Kidney tubule cell (primary cell): ENCODE measurements at regions not wholly inside any gene's neighbourhood (a gene's known extent, or its start where the extent isn't known, plus 50 kb on each side); places are given as distances from the start of the nearest gene placed in this dataset.
"Not testable (repeated sequence)": the region's sequence is repeated elsewhere in the genome, so short reads cannot be mapped to it uniquely, and the experiment has no call there.

Experiments used
- DNase-seq: peaks from one replicate; pipeline ENCODE4 v3.0.0-alpha.2; 2018; ENCODE audit warnings: low spot score

DNA sequence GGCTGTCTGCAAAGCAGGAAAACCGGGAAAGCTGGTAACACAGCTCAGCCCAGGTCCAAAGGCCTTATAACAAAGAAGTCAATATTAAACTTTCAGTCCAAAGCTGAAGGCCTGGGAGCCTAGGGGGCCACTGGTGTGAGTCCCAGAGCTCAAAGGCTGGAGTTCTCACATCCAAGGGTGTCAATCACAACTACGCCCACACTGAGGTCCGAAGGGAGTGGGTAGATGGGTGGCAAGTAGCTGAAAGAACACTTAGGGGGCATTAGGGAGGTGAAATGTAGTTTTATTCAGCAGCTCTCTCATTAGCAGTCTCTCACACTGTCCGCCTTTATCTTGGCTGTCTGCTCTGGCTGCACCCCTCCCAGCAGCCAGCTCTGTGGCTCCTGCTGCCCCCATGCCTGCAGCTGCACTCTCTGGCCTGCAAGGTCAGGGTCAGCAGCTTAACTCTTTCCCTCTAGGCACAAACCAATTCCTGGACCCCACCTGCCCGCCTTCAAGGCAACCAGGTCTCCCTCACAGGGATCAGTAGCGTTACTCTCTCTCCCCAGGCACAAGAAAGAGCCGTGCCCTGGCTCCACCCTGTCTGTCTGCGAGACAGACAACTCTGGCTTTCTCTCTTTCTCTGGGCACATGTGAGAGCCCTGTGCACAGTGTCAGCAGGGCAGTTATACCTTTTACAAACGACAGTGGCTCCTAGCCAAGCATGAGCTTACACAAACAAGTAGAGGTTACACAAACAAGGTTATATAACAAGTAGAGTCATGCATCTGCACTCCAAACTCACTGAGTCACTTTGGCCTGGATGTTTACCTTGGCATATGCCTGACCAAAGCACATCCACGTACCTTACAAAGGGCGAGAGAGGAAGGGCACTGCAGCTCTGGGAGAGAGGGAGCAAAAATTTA is 249.4 kb upstream of the PCDH20 start:
- peak; percentile 74 for DNase-seq

DNA sequence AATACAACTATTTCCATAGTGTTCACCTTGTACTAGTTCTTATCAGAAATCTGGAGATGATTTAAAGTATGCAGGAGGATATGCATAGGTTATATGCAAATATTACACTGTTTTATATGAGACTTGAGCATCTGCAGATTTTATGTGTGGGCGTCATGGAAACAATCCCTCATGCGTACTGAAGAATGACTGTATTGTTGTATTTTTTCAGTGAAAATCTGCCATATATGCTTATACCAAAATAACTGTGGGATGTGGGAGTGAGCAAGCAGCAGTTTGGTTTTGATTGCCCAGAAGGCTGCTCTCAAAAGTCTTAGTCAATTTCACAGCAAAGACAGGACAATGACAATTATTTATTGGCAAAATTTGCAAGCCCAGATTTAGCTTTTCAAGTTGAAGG is 238.8 kb upstream of the PCDH20 start:
- DNase-seq: no peak

- no peak for DNase-seq
These were observed 232.9 kb upstream of the PCDH20 start for GRCh38 chr13:61648547-61648946.

DNA sequence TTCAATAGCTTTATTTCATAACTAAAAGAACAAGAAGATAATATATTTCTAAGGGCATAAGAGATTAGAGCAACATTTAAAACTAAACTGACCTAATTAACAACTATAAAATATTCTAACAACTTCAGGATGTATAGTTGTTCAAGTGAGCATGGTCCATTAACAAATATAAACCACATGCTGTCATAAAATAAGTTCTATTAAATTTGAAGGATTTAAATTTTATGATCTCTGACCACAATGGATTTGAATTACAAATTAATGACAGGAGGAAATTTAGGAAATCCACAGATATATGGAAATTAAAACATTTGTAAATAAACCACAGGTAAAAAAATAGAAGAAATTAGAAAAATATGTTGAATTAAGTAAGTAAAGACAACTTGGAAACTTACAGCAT is 196.5 kb upstream of the PCDH20 start:
- no peak for DNase-seq

DNA sequence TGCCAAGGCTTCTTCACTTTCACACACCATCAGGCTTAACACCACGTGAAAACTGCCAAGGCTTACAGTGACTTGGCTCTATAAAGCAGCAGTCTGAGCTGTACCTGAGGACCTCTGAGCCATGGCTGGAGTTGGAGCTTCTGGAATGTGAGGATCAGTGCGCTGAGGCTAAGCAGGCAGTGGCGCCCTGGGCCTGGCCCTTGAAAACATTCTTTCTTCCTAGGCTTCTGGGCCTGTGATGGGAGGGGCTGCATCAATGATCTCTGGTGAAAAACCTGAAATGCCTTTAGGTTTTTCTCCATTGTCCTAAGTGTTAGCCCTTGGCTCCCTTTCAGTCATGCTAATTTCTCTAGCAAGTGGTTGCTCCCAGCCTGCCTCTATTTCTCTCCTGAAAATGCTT is 192.5 kb upstream of the PCDH20 start:
- DNase-seq: no peak

GRCh38 chr13:61600360-61601033 is 184.8 kb upstream of the PCDH20 start:
- no peak for DNase-seq

DNA sequence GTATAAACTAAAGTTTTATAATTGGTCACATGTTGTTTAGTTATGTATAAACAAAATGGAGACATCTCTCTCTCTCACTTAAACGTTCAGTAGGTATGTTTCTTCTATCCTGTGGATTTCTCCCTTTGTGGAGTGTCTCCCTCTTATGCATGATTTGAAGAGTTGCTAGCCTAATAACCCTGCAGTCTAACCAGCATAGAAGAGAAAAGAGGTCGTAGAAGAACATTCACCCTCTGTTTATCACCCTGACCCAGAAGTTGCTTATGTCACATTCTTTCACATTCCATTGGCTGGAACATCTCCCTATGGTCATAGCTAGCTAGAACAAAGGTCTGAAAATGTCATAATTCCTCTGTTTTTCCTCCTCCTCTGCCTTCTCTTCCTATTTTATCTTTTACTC is 176.8 kb upstream of the PCDH20 start:
- DNase-seq: no peak

DNA sequence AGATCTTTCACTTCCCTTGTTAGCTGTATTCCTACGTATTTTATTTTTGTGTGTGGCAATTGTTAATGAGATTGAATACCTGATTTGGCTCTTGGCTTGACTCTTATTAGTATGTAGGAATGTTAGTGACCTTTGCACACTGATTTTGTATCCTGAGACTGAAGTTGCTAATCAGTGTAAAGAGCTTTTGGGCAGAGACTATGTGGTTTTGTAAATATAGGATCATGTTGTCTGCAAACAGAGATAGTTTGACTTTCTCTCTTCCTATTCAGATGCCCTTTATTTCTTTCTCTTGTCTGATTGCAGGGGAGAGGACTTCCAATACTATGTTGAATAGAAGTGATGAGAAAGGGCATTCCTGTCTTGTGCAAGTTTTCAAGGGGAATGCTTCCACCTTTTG is 160.3 kb upstream of the PCDH20 start:
- no peak for DNase-seq

DNA sequence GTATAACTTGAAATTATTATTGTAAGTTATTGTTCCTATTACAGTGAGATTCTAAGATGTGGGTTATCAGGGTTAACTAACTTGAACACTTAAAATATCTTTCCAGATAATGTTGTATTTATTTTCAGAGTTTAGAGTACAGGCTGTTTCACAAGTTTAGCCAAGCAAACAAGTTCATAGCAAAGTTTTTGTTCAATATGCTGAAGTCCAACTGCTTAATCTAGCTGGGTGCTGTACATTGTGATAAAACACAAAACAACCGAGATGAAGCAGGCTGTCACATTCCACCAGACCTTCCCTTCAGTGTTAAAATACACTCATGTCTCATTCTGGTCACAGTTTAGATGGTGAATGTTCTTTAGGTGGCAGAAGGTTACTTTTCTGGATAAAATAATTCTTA is 148.0 kb upstream of the PCDH20 start:
- no peak for DNase-seq

DNA sequence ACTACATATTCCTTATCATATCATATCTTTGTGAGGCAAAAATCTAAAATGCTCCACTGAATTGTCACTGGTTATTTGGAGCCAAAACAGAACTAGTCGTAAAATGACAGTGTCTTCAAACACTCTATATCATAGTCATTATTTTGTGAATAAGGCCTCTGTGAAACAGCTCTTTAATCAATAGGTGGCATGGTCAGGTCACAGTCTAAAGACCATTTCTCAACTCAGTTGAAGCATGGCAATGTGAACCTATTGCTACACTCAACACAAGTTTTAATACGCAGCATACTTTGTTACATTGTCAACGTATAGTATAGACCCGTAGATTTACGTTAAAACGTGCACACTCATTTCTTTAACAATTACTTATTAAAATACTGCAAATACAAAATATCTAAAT is 131.3 kb upstream of the PCDH20 start:
- DNase-seq: no peak

- DNase-seq: no peak
These were observed 130.8 kb upstream of the PCDH20 start for GRCh38 chr13:61546413-61546812.

DNA sequence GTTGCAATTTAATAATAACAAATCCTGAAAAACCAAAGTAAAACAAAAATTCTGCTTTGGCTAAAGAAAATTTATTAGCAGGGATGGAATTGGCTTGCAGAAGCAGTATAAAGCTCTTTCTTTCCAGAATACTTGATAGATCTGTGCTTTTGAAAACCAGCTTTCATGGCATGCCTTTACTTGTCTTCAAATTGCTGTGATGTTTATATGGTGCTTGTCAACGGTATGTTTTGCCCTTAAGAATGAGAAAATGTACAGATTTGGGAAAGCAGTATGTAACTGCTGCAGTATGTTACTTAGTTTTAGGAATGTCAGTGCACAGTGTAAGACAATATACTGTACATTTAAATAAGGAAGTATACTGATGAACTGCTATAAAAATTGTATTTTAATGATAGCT is 120.8 kb upstream of the PCDH20 start:
- DNase-seq: no peak

- no peak for DNase-seq
These were observed 115.9 kb upstream of the PCDH20 start for GRCh38 chr13:61531383-61532065.

DNA sequence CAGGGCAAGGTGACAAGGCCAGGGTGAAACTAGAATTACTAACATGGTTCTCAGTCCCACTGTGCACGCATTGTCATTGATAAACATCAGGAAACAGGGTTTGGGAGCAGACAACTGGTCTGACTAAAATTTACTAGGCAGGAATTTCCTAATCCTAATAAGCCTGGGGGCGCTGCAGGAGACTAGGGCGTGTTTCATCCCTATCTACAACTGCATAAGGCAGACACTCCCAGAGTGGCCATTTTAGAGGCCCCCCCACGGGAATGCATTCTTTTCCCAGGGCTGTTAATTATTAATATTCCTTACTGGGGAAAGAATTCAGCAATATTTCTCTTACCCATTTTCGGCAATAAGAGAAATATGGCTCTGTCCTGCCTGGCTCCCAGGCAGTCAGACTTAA is 103.6 kb upstream of the PCDH20 start:
- DNase-seq: not testable (repeated sequence)

DNA sequence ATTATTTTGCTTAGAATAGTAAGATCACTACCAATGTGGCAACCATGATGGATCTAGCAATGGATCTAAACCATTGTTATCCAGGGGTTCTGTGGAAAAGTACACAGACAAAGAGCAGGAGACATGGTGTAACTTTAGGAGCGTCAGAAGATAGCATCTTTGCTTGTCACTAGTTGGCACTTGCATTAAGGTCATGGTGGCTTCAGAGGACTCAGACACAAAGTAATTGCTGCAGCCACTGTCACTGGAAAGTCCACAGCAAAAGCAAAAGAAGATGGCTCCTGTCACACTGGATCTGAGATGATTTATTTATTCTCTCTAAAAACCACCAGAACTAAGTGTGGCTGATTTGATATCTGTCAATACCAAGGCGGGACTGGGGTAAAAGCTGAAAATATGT is 93.3 kb upstream of the PCDH20 start:
- DNase-seq: no peak

DNA sequence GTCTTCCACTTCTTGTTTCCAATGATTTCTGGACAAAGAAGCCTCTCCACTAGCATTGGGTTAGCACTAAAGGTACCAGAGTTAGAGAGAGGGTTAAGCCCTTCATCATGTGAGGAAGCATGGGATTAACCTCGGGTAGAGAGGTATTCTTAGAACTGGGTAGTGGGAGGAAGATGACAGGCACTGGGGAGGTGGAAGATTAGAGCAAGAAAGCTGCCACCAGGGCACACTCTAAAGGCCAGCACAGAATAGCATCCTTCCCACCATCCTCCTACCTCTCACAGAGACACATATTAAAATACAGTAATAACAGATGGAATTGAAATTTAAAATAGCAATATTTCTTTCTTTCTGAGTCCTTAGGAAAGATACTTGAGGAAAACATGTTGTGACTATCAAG is 84.5 kb upstream of the PCDH20 start:
- no peak for DNase-seq

DNA sequence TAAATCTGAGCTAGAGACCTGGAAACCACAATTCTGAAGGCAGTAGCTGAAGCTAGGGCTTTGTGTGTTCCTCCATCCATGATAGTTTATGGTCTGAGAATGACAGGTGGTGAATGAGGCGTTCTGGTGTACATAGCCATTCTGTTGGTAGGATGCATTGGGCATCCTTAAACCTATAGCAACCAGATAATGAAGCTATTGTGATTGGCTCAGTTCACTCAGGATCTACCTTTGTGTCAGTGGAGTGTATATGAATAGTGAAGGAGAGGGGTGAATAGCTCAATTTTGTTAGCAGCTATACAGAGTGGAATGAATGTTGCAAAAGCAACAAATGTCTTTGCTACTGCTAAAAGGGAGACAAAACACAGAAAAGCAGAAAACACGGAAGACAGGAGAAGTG is 80.0 kb upstream of the PCDH20 start:
- DNase-seq: no peak

DNA sequence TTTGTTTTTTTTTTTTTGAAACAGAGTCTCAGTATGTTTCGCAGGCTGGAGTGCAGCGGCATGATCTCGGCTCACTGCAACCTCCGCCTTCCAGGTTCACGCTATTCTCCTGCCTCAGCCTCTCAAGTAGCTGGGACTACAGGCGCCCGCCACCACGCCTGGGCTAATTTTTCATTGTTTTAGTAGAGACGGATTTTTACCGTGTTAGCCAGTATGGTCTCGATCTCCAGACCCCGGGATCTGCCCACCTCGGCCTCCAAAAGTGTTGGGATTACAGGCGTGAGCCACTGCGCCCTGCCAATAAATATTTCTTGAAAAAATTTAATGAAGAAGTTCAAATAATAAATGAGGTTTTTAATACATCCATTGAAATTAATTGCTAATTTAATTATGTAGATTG is 77.9 kb upstream of the PCDH20 start:
- DNase-seq: not testable (repeated sequence)

DNA sequence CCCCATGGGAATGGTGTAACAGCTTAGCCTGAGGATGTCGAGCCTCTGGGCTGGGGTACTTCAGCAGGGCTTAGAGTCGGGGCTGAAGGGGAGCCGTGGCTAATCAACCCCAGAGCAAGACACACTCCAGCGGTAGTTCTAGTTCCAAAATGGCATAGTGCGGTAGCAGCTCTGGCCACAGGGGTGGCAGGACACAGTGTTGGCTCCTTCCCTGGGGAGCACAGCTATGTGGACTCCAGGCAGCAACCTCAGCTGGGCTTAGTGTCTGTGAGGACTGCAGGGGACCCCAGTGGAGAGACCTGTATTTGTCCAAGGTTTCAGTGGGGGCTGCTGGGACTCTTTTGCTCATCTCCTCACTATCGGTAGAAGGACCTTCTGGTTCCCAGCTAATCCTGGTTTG is 70.8 kb upstream of the PCDH20 start:
- no peak for DNase-seq

DNA sequence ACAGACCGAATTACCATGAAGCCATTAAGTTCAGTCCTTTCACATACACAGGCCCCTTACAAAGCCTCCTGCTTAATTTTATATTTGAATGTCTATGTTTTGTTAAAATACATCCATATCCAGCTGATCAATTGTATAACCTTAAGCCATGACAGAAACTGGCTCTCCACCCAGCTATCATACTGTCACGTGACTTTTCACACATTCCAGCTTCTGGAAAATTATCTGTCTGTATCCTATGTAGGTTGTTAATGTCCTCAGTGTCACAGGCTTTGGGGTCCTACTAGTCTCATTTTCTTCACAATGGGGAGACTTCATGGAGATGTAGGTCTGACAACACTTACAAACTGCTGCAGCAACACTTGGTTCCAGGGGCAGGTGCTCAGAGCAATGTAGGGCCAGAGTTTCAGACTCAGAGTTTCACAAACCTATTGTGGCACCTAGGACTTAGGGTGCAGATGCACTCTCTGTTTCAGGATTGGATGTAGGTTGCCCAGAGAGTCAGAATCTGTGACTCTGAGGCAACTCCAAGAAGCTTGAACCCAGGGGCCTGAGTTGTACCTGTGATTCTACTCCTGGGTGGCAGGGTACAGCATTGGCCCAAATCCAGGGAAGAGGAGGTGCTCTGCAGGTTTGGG is 69.6 kb upstream of the PCDH20 start:
- DNase-seq: no peak

DNA sequence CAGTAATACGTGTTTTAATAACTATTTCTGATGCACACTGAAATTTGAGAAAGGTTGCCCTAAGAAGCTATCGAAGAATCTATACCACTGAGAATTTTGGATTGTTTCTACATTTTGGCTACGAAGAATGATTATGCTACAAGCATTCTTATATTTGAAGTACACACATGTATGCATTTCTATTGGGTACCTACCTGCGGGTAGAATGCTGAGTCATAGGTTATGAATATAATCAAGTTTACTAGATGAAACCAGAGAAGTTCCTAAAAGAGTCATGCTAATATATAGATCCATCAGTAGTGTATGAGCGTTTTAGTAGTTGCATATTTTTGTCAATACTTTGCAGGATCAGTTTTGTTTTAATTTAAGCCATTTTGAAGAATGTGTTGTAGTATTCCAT is 62.0 kb upstream of the PCDH20 start:
- no peak for DNase-seq

DNA sequence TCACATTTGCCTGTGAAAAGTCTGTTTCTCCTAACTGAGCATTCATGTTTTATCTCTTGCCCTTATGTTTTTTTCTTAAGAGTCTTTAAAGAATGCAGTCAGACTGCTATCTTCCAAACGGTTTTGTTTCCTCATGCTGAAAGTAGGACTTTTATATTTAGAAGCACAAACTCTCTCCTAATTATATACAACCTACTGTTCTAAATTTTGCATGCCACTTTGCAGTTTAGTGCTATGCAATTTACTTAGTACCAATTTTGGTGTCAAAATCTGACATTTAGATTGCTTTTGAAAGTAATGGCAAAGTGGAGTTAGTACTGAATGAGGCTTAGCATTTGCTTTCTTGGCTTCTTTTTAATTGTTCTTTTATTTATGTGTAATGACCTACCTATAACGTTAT is 55.1 kb upstream of the PCDH20 start:
- DNase-seq: no peak

DNA sequence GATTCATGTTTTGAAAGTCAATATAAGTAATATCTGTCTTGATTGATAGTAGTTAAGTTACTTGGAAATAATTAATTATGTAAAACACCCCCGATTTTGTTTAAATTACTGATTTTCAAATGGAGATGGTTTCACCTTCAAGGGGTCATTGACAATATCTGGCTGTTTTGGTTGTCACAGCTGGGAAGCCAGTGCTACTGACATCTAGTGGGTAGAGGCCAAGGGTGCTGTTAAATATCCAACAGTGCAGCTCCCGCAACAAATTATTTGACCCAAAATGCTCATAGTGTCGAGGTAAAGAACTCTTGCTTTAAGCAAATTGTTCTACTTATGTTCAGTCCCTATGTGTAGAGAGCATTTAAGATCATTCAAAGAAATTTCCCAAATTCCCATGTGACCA is 50.6 kb upstream of the PCDH20 start:
- peak; percentile 3 for DNase-seq
